ENCODE measurements at regions not wholly inside any gene's neighbourhood (a gene's known extent, or its start where the extent isn't known, plus 50 kb on each side); places are given as distances from the start of the nearest gene placed in this dataset.
"Not testable (repeated sequence)": the region's sequence is repeated elsewhere in the genome, so short reads cannot be mapped to it uniquely, and the experiment has no call there.

GRCh38 chr12:14215949-14216348 lies 149.5 kb upstream of the ATF7IP start:
- not testable (repeated sequence) for TF ChIP-seq EZH2 (IDR thresholded peaks at IDR 0.05; ENCODE audit: insufficient read depth, low read length); CTCF (IDR thresholded peaks at IDR 0.05; ENCODE audit: insufficient read depth, low read depth, low read length)
